C4-2B (cell line): ENCODE measurements at regions not wholly inside any gene's neighbourhood (a gene's known extent, or its start where the extent isn't known, plus 50 kb on each side); places are given as distances from the start of the nearest gene placed in this dataset.

ENCODE experiments used
- ZFX ChIP-seq: fragments of 450-650 bp; IDR thresholded peaks from 2 replicates; pipeline ENCODE4 v1.6.1; 2017
- TF ChIP-seq, protein P1 (sequence below): fragments of 450-650 bp; conservative IDR thresholded peaks from 2 replicates; pipeline ENCODE4 v1.5.1; 2017; ENCODE audit warnings: mild to moderate bottlenecking

DNA sequence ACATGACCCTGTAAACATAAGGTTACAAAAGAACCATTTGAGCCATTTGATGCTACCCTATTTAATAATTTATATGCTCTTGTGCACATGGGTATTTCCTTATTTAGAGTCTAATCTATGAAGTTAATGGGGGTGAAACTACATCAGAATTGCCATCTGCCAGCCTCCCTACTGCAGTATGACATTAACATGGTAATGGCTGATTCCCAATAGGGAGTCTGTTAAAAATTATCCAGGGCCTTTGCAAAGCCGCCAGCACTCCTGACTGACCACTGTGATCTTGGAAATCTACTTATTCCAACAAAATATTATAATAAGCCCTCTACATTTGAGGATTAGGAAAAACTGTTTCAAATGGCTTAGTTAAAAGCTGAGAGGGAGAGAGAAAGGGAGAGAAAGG is 153.7 kb downstream of the CLCN4 start:
- TF ChIP-seq, protein P1, sequence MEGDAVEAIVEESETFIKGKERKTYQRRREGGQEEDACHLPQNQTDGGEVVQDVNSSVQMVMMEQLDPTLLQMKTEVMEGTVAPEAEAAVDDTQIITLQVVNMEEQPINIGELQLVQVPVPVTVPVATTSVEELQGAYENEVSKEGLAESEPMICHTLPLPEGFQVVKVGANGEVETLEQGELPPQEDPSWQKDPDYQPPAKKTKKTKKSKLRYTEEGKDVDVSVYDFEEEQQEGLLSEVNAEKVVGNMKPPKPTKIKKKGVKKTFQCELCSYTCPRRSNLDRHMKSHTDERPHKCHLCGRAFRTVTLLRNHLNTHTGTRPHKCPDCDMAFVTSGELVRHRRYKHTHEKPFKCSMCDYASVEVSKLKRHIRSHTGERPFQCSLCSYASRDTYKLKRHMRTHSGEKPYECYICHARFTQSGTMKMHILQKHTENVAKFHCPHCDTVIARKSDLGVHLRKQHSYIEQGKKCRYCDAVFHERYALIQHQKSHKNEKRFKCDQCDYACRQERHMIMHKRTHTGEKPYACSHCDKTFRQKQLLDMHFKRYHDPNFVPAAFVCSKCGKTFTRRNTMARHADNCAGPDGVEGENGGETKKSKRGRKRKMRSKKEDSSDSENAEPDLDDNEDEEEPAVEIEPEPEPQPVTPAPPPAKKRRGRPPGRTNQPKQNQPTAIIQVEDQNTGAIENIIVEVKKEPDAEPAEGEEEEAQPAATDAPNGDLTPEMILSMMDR, result no peak
- TF ChIP-seq ZFX, result no peak
